SK-N-SH treated with all-trans-retinoic acid at 6 μM for 48 hours (cell line): ENCODE measurements at regions not wholly inside any gene's neighbourhood (a gene's known extent, or its start where the extent isn't known, plus 50 kb on each side); places are given as distances from the start of the nearest gene placed in this dataset.

Experiments
- ATAC-seq: fragments of 200-7000 bp; cut with Tn5 transposase; 3 replicates; pipeline ENCODE4 v1.9.1; 2020; ENCODE audit warnings: mild to moderate bottlenecking, moderate library complexity
- ARNTL ChIP-seq: fragments of 450-650 bp; formaldehyde crosslinking; IDR thresholded peaks from 2 replicates; pipeline ENCODE4 v1.5.0; 2020; ENCODE audit warnings: low read depth, mild to moderate bottlenecking, moderate library complexity, borderline replicate concordance
- BACH2 ChIP-seq: fragments of 250-450 bp; sonication (Bioruptor Pico); IDR thresholded peaks from 2 replicates; pipeline ENCODE4 v1.9.0; 2021; ENCODE audit warnings: mild to moderate bottlenecking, borderline replicate concordance
- CSDC2 ChIP-seq: fragments of 250-450 bp; sonication (Bioruptor Pico); IDR thresholded peaks from 2 replicates; pipeline ENCODE4 v1.5.0; 2020; ENCODE audit warnings: mild to moderate bottlenecking, moderate library complexity
- ESRRG ChIP-seq: fragments of 250-450 bp; sonication (Bioruptor Pico); IDR thresholded peaks from 2 replicates; pipeline ENCODE4 v1.6.1; 2021; ENCODE audit warnings: mild to moderate bottlenecking
- GLIS3 ChIP-seq: fragments of 250-450 bp; sonication (Bioruptor Pico); IDR thresholded peaks from 2 replicates; pipeline ENCODE4 v1.5.0; 2020; ENCODE audit warnings: mild to moderate bottlenecking, moderate library complexity
- ISL1 ChIP-seq: fragments of 250-450 bp; sonication (Bioruptor Pico); IDR thresholded peaks from 2 replicates; pipeline ENCODE4 v2.1.2; 2022; ENCODE audit warnings: mild to moderate bottlenecking, moderate library complexity
- OSR1 ChIP-seq: fragments of 250-450 bp; sonication (Bioruptor Pico); IDR thresholded peaks from 2 replicates; pipeline ENCODE4 v1.8.0; 2022; ENCODE audit warnings: moderate library complexity, mild to moderate bottlenecking, inconsistent platforms
- PPARA ChIP-seq: fragments of 250-450 bp; sonication (Bioruptor Pico); IDR thresholded peaks from 2 replicates; pipeline ENCODE4 v1.5.0; 2020; ENCODE audit warnings: mild to moderate bottlenecking, borderline replicate concordance
- RARB ChIP-seq: fragments of 250-450 bp; sonication (Bioruptor Pico); IDR thresholded peaks from 2 replicates; pipeline ENCODE4 v1.8.0; 2021; ENCODE audit warnings: mild to moderate bottlenecking, moderate library complexity
- SNAI2 ChIP-seq: fragments of 250-450 bp; sonication (Bioruptor Pico); IDR thresholded peaks from 2 replicates; pipeline ENCODE4 v1.5.0; 2020; ENCODE audit warnings: mild to moderate bottlenecking, moderate library complexity
- TCF4 ChIP-seq: fragments of 250-450 bp; sonication (Bioruptor Pico); IDR thresholded peaks from 2 replicates; pipeline ENCODE4 v1.8.0; 2021; ENCODE audit warnings: mild to moderate bottlenecking, moderate library complexity, borderline replicate concordance
- TOX ChIP-seq: fragments of 250-450 bp; sonication (Bioruptor Pico); IDR thresholded peaks from 2 replicates; pipeline ENCODE4 v1.8.0; 2021; ENCODE audit warnings: mild to moderate bottlenecking, moderate library complexity, borderline replicate concordance
- ZC3H10 ChIP-seq: fragments of 250-450 bp; sonication (Bioruptor Pico); IDR thresholded peaks from 2 replicates; pipeline ENCODE4 v1.5.1; 2021; ENCODE audit warnings: mild to moderate bottlenecking, moderate library complexity
- ZFP3 ChIP-seq: fragments of 250-450 bp; sonication (Bioruptor Pico); IDR thresholded peaks from 2 replicates; pipeline ENCODE4 v1.5.0; 2020; ENCODE audit warnings: mild to moderate bottlenecking, moderate library complexity
- ZFP30 ChIP-seq: fragments of 450-650 bp; formaldehyde crosslinking; IDR thresholded peaks from 2 replicates; pipeline ENCODE4 v1.5.0; 2022; ENCODE audit warnings: mild to moderate bottlenecking, moderate library complexity
- ZNF565 ChIP-seq: fragments of 450-650 bp; formaldehyde crosslinking; conservative IDR thresholded peaks from 2 replicates; pipeline ENCODE4 v1.5.0; 2020; ENCODE audit warnings: low read depth, mild to moderate bottlenecking, moderate library complexity
- ZNF70 ChIP-seq: fragments of 450-650 bp; formaldehyde crosslinking; IDR thresholded peaks from 2 replicates; pipeline ENCODE4 v1.5.0; 2020; ENCODE audit warnings: mild to moderate bottlenecking, moderate library complexity
- ZNF8 ChIP-seq: fragments of 450-650 bp; formaldehyde crosslinking; IDR thresholded peaks from 2 replicates; pipeline ENCODE4 v1.5.0; 2020; ENCODE audit warnings: mild to moderate bottlenecking, moderate library complexity
- TF ChIP-seq, protein P1 (sequence below): fragments of 250-450 bp; sonication (Bioruptor Pico); IDR thresholded peaks from 2 replicates; pipeline ENCODE4 v1.5.1; 2021; ENCODE audit warnings: mild to moderate bottlenecking, moderate library complexity
- TF ChIP-seq, protein P2 (sequence below): fragments of 250-450 bp; sonication (Bioruptor Pico); IDR thresholded peaks from 2 replicates; pipeline ENCODE4 v1.5.1; 2020; ENCODE audit warnings: low read depth, mild to moderate bottlenecking, moderate library complexity
- TF ChIP-seq, protein P3 (sequence below): fragments of 250-450 bp; sonication (Bioruptor Pico); IDR thresholded peaks from 2 replicates; pipeline ENCODE4 v1.8.0; 2020; ENCODE audit warnings: mild to moderate bottlenecking, moderate library complexity, borderline replicate concordance
- TF ChIP-seq, protein P4 (sequence below): fragments of 250-450 bp; sonication (Bioruptor Pico); IDR thresholded peaks from 2 replicates; pipeline ENCODE4 v1.8.0; 2021; ENCODE audit warnings: low read depth, mild to moderate bottlenecking, moderate library complexity, borderline replicate concordance

DNA sequence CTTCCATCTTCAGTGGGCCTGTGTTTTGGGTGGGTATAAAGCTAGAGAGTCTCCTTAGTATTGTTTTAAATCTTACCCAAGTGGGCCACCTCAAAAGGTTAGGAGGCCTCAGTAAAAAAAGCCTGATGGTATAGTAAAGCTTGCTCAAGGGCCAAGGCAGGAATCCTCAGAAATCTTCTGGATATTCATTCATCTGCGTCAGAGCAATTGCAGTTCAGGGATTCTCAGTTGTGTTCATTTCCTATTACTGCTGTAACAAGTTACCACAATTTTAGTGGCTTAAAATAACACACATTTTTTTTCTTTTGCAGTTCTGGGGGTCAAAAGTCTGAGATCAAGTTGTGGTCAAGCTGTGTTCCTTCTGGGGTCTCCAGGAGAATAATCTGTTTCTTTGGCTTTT, 985.5 kb downstream of the TLE4 start:
- ATAC-seq: no peak
- TF ChIP-seq RARB (CRISPR knock-in tag): no peak
- no peak for TF ChIP-seq ZC3H10
- TF ChIP-seq, protein P1, sequence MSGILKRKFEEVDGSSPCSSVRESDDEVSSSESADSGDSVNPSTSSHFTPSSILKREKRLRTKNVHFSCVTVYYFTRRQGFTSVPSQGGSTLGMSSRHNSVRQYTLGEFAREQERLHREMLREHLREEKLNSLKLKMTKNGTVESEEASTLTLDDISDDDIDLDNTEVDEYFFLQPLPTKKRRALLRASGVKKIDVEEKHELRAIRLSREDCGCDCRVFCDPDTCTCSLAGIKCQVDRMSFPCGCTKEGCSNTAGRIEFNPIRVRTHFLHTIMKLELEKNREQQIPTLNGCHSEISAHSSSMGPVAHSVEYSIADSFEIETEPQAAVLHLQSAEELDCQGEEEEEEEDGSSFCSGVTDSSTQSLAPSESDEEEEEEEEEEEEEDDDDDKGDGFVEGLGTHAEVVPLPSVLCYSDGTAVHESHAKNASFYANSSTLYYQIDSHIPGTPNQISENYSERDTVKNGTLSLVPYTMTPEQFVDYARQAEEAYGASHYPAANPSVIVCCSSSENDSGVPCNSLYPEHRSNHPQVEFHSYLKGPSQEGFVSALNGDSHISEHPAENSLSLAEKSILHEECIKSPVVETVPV: no peak
- TF ChIP-seq, protein P2, sequence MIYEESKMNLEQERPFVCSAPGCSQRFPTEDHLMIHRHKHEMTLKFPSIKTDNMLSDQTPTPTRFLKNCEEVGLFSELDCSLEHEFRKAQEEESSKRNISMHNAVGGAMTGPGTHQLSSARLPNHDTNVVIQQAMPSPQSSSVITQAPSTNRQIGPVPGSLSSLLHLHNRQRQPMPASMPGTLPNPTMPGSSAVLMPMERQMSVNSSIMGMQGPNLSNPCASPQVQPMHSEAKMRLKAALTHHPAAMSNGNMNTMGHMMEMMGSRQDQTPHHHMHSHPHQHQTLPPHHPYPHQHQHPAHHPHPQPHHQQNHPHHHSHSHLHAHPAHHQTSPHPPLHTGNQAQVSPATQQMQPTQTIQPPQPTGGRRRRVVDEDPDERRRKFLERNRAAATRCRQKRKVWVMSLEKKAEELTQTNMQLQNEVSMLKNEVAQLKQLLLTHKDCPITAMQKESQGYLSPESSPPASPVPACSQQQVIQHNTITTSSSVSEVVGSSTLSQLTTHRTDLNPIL (CRISPR knock-in tag): no peak
- TF ChIP-seq ZFP30 (CRISPR knock-in tag): no peak
- TF ChIP-seq ESRRG (CRISPR knock-in tag): no peak
- no peak for TF ChIP-seq TOX
- TF ChIP-seq, protein P3, sequence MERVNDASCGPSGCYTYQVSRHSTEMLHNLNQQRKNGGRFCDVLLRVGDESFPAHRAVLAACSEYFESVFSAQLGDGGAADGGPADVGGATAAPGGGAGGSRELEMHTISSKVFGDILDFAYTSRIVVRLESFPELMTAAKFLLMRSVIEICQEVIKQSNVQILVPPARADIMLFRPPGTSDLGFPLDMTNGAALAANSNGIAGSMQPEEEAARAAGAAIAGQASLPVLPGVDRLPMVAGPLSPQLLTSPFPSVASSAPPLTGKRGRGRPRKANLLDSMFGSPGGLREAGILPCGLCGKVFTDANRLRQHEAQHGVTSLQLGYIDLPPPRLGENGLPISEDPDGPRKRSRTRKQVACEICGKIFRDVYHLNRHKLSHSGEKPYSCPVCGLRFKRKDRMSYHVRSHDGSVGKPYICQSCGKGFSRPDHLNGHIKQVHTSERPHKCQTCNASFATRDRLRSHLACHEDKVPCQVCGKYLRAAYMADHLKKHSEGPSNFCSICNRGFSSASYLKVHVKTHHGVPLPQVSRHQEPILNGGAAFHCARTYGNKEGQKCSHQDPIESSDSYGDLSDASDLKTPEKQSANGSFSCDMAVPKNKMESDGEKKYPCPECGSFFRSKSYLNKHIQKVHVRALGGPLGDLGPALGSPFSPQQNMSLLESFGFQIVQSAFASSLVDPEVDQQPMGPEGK (CRISPR knock-in tag): no peak
- TF ChIP-seq, protein P4, sequence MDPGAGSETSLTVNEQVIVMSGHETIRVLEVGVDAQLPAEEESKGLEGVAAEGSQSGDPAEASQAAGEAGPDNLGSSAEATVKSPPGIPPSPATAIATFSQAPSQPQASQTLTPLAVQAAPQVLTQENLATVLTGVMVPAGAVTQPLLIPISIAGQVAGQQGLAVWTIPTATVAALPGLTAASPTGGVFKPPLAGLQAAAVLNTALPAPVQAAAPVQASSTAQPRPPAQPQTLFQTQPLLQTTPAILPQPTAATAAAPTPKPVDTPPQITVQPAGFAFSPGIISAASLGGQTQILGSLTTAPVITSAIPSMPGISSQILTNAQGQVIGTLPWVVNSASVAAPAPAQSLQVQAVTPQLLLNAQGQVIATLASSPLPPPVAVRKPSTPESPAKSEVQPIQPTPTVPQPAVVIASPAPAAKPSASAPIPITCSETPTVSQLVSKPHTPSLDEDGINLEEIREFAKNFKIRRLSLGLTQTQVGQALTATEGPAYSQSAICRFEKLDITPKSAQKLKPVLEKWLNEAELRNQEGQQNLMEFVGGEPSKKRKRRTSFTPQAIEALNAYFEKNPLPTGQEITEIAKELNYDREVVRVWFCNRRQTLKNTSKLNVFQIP (CRISPR knock-in tag): no peak
- TF ChIP-seq PPARA (CRISPR knock-in tag): no peak
- TF ChIP-seq ZNF70 (CRISPR knock-in tag): no peak
- TF ChIP-seq CSDC2: no peak
- TF ChIP-seq BACH2: no peak
- TF ChIP-seq SNAI2: no peak
- no peak for TF ChIP-seq TCF4 (CRISPR knock-in tag)
- no peak for TF ChIP-seq ZNF565 (CRISPR knock-in tag)
- TF ChIP-seq OSR1: no peak
- no peak for TF ChIP-seq GLIS3 (CRISPR knock-in tag)
- TF ChIP-seq ISL1 (CRISPR knock-in tag): no peak
- TF ChIP-seq ZFP3 (CRISPR knock-in tag): no peak

DNA sequence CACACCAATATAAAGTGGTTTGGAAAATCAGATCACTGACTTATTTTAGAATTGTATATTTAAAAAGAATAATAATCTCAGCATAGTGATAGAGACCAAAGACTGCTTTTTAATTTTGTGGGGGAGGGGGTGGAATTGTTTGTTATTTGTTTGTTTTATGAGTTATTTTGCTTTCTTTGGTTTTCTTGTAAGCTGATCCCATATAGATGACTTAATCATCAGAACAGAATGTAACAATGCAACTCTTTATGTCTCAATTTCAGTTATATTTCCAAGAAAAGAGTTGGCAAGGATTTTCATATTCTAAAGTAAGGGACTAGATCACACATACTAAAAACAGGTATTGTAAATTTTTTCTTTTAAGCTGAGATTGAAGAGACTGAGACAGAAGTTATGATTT, 984.9 kb downstream of the TLE4 start:
- ATAC-seq: no peak

More for the DNA sequence above, 984.9 kb downstream of the TLE4 start:
- TF ChIP-seq TOX (no peak), ZC3H10 (no peak), ZNF70 (CRISPR knock-in tag) (no peak), ZFP3 (CRISPR knock-in tag) (no peak), ZNF565 (CRISPR knock-in tag) (no peak), TCF4 (CRISPR knock-in tag) (no peak), ARNTL (CRISPR knock-in tag) (no peak), GLIS3 (CRISPR knock-in tag) (no peak), PPARA (CRISPR knock-in tag) (no peak), CSDC2 (no peak), ZNF8 (CRISPR knock-in tag) (no peak), ESRRG (CRISPR knock-in tag) (no peak), ISL1 (CRISPR knock-in tag) (no peak), BACH2 (no peak), RARB (CRISPR knock-in tag) (no peak), SNAI2 (no peak)
- TF ChIP-seq, protein P1: no peak
- TF ChIP-seq, protein P4 (CRISPR knock-in tag): no peak
